BJ (cell line): ENCODE measurements at regions not wholly inside any gene's neighbourhood (a gene's known extent, or its start where the extent isn't known, plus 50 kb on each side); places are given as distances from the start of the nearest gene placed in this dataset.

Source experiments
- CTCF ChIA-PET: fragments of 350-600 bp; formaldehyde crosslinking; extraction: SDS; loops from one replicate; lab custom pipeline; 2021; ENCODE audit warnings: antibody characterized with exemption, inconsistent platforms; lab: Yijun Ruan, JAX
- POLR2A ChIA-PET: fragments of 300-600 bp; sonication (Branson Sonifier 250); formaldehyde crosslinking; extraction: SDS; loops from one replicate; lab custom pipeline; 2021; ENCODE audit warnings: antibody characterized with exemption; lab: Charles Lee
- DNase-seq: peaks from one replicate; pipeline ENCODE4 v3.0.0-alpha.2; 2011; ENCODE audit warnings: low read depth
- H3K27me3 ChIP-seq: 2 replicates; pipeline ENCODE4 v1.6.0; 2011; ENCODE audit warnings: low read length; ENCODE audit not compliant: control insufficient read depth, insufficient read depth
- H3K36me3 ChIP-seq: 2 replicates; pipeline ENCODE4 v1.5.1; 2011; ENCODE audit warnings: low read length; ENCODE audit not compliant: control insufficient read depth, insufficient read depth
- H3K4me3 ChIP-seq: 2 replicates; pipeline ENCODE4 v1.5.1; 2011; ENCODE audit warnings: low read depth, mild to moderate bottlenecking, control low read depth, low read length
- TF ChIP-seq, protein P1 (sequence below): IDR thresholded peaks from 2 replicates; pipeline ENCODE4 v1.5.1; 2011; ENCODE audit warnings: low read depth, mild to moderate bottlenecking, control low read depth, inconsistent platforms, low read length, moderate library complexity; ENCODE audit not compliant: insufficient read depth

DNA sequence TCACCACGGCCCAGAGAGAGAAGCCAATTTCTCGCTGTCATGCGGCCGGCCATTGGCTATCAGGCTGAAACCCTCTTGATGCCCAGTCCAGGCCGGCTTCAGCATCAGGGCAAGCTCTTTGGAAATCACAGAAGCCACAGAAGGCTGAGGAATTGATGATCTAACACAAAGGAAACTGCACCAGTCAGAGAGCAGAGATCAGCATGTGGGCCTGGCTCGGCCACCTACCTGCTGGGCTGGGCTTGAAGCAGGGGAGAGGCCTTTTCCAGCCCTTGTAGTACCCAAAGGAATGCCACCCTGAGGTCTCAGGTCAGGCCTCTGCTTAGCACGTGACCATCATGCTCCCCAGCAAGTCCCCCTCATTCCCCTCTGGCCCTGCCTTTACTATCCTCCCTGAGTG, 119.1 kb downstream of the TLE3 start:
- ChIA-PET CTCF (interaction anchor here (1.0 kb wide), 1 partner anchor 9 kb away, joined by 3 read pairs; no protein-coding TSS in a partner anchor), POLR2A (no interaction called here)
- H3K4me3 ChIP-seq: no peak overlapping the region
- no peak for DNase-seq
- peaks cover 9% of the 10 kb centered on the region for H3K27me3 ChIP-seq
- TF ChIP-seq, protein P1, sequence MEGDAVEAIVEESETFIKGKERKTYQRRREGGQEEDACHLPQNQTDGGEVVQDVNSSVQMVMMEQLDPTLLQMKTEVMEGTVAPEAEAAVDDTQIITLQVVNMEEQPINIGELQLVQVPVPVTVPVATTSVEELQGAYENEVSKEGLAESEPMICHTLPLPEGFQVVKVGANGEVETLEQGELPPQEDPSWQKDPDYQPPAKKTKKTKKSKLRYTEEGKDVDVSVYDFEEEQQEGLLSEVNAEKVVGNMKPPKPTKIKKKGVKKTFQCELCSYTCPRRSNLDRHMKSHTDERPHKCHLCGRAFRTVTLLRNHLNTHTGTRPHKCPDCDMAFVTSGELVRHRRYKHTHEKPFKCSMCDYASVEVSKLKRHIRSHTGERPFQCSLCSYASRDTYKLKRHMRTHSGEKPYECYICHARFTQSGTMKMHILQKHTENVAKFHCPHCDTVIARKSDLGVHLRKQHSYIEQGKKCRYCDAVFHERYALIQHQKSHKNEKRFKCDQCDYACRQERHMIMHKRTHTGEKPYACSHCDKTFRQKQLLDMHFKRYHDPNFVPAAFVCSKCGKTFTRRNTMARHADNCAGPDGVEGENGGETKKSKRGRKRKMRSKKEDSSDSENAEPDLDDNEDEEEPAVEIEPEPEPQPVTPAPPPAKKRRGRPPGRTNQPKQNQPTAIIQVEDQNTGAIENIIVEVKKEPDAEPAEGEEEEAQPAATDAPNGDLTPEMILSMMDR: no peak
- no peaks in the 10 kb centered on the region for H3K36me3 ChIP-seq

DNA sequence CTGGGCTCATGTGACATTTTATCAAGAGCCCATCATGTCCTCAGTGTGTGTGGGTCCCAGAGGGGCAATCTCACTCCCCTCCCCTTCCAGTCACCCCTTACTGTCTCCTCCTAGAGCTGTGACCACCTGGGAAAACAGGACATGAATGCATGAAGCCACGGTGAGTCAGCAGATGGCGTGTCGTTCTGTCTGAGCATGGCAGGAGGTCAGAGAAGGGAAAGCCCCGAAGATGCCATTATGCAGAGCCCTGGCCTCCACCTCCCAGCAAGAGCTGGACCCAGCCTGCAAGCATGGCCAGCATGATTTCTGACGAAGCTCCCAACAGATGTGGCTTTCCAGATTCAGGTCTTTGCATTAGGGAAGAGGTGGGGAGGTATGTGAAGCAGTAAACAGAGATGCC, 118.5 kb downstream of the TLE3 start:
- CTCF ChIA-PET: interaction anchor here (1.0 kb wide), 1 partner anchor 9 kb away, joined by 3 read pairs; no protein-coding TSS in a partner anchor
- no peak overlapping the region for H3K4me3 ChIP-seq
- TF ChIP-seq, protein P1: no peak
- H3K36me3 ChIP-seq: no peaks in the 10 kb centered on the region
- POLR2A ChIA-PET: no interaction called here
- no peak for DNase-seq
- peaks cover 9% of the 10 kb centered on the region for H3K27me3 ChIP-seq

DNA sequence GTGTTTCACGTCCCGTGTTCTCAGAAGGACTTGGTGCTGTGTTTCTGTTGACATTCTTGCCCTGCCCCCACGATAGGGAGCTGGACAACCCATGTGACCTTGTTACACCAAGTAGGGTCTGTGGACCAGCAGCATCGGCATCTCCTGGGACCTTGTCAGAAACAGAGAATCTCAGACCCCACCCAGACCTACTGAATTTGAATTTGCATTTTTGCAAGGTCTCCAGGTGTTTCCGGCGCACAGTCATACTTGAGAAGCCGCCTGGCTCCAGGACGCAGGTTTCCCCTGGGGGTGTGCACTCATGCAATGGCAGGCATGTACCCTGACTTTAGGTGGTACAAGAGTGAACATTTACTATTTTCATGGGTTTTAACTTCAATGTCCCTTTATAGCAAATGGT, 117.9 kb downstream of the TLE3 start:
- Histone ChIP-seq H3K27me3 (peaks cover 9% of the 10 kb centered on the region), H3K36me3 (no peaks in the 10 kb centered on the region), H3K4me3 (no peak overlapping the region)
- TF ChIP-seq, protein P1: no peak
- ChIA-PET CTCF (interaction anchor here (1.0 kb wide), 1 partner anchor 10 kb away, joined by 3 read pairs; no protein-coding TSS in a partner anchor), POLR2A (no interaction called here)
- no peak for DNase-seq

DNA sequence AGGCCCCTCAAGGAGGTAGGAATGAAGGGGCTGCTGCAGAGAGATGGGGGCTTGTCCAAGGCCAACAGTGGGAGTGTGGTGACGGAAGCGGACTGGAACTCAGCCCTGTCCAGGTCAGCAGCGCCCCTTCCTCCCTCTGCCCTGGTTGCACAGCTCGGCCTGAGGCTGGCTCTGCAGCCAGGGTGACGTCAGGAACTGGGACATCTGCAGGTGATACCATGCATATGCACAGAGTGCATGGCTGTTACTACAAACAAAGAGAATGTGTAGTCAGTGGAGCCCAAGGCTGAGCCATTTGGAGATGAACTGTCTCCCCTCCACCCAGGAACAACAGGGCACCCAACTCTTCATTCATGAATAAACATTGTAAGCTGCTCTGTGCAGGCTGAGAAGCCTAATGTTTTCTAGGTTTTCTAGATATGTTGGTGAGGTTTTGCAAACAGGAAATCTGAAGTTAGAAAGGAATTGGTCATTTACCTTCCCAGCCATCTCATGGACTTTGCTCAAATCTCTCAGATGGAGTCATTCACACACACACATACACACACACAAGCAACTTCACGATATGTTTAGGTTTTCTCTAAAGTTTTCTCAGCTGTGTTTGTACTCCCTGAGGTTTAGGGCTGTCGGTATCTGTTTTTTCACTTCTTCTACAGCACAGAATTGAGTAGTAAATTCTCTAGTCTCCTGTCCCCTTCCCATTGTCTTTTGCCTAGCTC, 117.2 kb downstream of the TLE3 start:
- Histone ChIP-seq H3K36me3 (no peaks in the 10 kb centered on the region), H3K4me3 (no peak overlapping the region), H3K27me3 (peaks cover 9% of the 10 kb centered on the region)
- CTCF ChIA-PET: no interaction called here
- DNase-seq: no peak
- POLR2A ChIA-PET: no interaction called here
- TF ChIP-seq, protein P1: no peak

DNA sequence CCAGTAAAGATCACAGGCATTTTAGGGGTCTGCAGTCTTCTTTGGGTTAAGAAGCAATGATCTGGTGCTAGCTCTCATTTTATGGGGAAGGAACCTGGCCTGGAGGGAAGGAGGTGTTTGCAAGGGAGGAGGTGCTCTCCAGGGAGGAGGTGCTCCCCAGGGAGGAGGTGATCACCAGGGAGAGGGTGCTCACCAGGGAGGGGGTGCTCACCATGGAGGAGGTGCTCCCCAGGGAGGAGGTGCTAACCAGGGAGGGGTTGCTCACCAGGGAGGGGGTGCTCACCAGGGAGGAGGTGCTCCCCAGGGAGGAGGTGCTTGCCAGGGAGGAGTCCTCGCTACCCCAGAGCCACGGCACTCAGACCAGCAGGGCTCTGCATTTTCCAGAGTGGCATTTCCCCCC, 115.7 kb downstream of the TLE3 start:
- POLR2A ChIA-PET: no interaction called here

More for the DNA sequence above, 115.7 kb downstream of the TLE3 start:
- DNase-seq: no peak
- CTCF ChIA-PET: no interaction called here
- H3K27me3 ChIP-seq: peaks cover 11% of the 10 kb centered on the region
- no peaks in the 10 kb centered on the region for H3K36me3 ChIP-seq
- H3K4me3 ChIP-seq: no peak overlapping the region
- TF ChIP-seq, protein P1: no peak
